Right ventricle myocardium superior (tissue), 1 donor: ENCODE measurements at regions not wholly inside any gene's neighbourhood (a gene's known extent, or its start where the extent isn't known, plus 50 kb on each side); places are given as distances from the start of the nearest gene placed in this dataset.

Experiments used
- ATAC-seq: fragments of 200-7000 bp; cut with Tn5 transposase; one replicate; pipeline ENCODE4 v1.9.1; 2020; ENCODE audit warnings: mild to moderate bottlenecking; ENCODE audit not compliant: poor library complexity
- DNase-seq: peaks from one replicate; pipeline ENCODE4 v3.0.0-alpha.2; 2020
- intact Hi-C: fragments of 100-400 bp; cut with DNase I; formaldehyde crosslinking; loops from one replicate; pipeline ENCODE4 v1.11.2; 2022
- donor health status: DM: no; HTN: yes; CAD: no; lungs with severe emphysema.

GRCh38 chr20:40191573-40191972, 497.5 kb downstream of the MAFB start:
- intact Hi-C loops, result no loop called here
- ATAC-seq (peak; percentile 68), DNase-seq (peak; percentile 50)

- intact Hi-C loops, result no loop called here
- DNase-seq (no peak), ATAC-seq (no peak)
Measured at GRCh38 chr20:40189621-40190020, 499.4 kb downstream of the MAFB start.

- no peak for ATAC-seq
- intact Hi-C loops, result no loop called here
- no peak for DNase-seq
Measured at GRCh38 chr20:40188319-40188718, 500.7 kb downstream of the MAFB start.

GRCh38 chr20:40186826-40187225, 502.2 kb downstream of the MAFB start:
- DNase-seq, result no peak
- intact Hi-C loops, result no loop called here
- no peak for ATAC-seq

GRCh38 chr20:40181676-40182075, 507.4 kb downstream of the MAFB start:
- DNase-seq (no peak), ATAC-seq (no peak)
- intact Hi-C loops, result no loop called here

GRCh38 chr20:40176098-40176841, 512.8 kb downstream of the MAFB start:
- intact Hi-C loops, result no loop called here
- no peak for DNase-seq
- ATAC-seq, result no peak

GRCh38 chr20:40175296-40175695, 513.7 kb downstream of the MAFB start:
- no peak for ATAC-seq
- intact Hi-C loops, result no loop called here

GRCh38 chr20:40173872-40174271, 515.2 kb downstream of the MAFB start:
- ATAC-seq (no peak), DNase-seq (no peak)
- intact Hi-C loops, result no loop called here

More at GRCh38 chr20:40175296-40175695, 513.7 kb downstream of the MAFB start:
- no peak for DNase-seq

GRCh38 chr20:40168981-40169620, 519.9 kb downstream of the MAFB start:
- intact Hi-C loops, result no loop called here
- ATAC-seq, result no peak
- no peak for DNase-seq

GRCh38 chr20:40161391-40161790, 527.6 kb downstream of the MAFB start:
- intact Hi-C loops, result no loop called here
- DNase-seq, result no peak
- ATAC-seq, result no peak

- ATAC-seq (peak; percentile 82), DNase-seq (peak; percentile 48)
- intact Hi-C loops, result no loop called here
Measured at GRCh38 chr20:40160097-40160550, 528.9 kb downstream of the MAFB start.

- ATAC-seq, result no peak
- DNase-seq, result no peak
- intact Hi-C loops, result loop anchor here (10.0 kb wide), 1 partner anchor 536 kb away; no protein-coding TSS in a partner anchor
Measured at GRCh38 chr20:40159276-40159675, 529.8 kb downstream of the MAFB start.

- intact Hi-C loops, result loop anchor here (10.0 kb wide), 1 partner anchor 538 kb away; no protein-coding TSS in a partner anchor
- ATAC-seq, result no peak
Measured at GRCh38 chr20:40156600-40157317, 532.3 kb downstream of the MAFB start.

GRCh38 chr20:40154514-40154913, 534.5 kb downstream of the MAFB start:
- intact Hi-C loops, result loop anchor here (10.0 kb wide), 1 partner anchor 540 kb away; no protein-coding TSS in a partner anchor
- DNase-seq (no peak), ATAC-seq (peak; percentile 20)

More at GRCh38 chr20:40156600-40157317, 532.3 kb downstream of the MAFB start:
- no peak for DNase-seq

- ATAC-seq, result no peak
- intact Hi-C loops, result no loop called here
Measured at GRCh38 chr20:40148886-40149285, 540.1 kb downstream of the MAFB start.

GRCh38 chr20:40146071-40146470, 543.0 kb downstream of the MAFB start:
- ATAC-seq (no peak), DNase-seq (no peak)
- intact Hi-C loops, result no loop called here

More at GRCh38 chr20:40148886-40149285, 540.1 kb downstream of the MAFB start:
- DNase-seq, result no peak

GRCh38 chr20:40144581-40144980, 544.5 kb downstream of the MAFB start:
- no peak for DNase-seq
- intact Hi-C loops, result no loop called here
- ATAC-seq, result no peak

GRCh38 chr20:40134176-40134575, 554.9 kb downstream of the MAFB start:
- DNase-seq, result no peak
- no peak for ATAC-seq
- intact Hi-C loops, result no loop called here

GRCh38 chr20:40120827-40121226, 568.2 kb downstream of the MAFB start:
- ATAC-seq (no peak), DNase-seq (no peak)
- intact Hi-C loops, result no loop called here
